Activated T-helper 1 cell treated with anti-CD3 and anti-CD28 coated beads, Interleukin-2, amount 50 U/mL, for 16 hours (primary cell): ENCODE measurements at regions not wholly inside any gene's neighbourhood (a gene's known extent, or its start where the extent isn't known, plus 50 kb on each side); places are given as distances from the start of the nearest gene placed in this dataset.

Experiments
- DNase-seq, 2 donors: peaks; one replicate each; pipeline ENCODE4 v3.0.0-alpha.2; 2020; ENCODE audit warnings: low read depth in 1 of 2, low spot score in 1 of 2

GRCh38 chr6:167643223-167643622, 183.5 kb upstream of the AFDN start:
- DNase-seq: no peak

GRCh38 chr6:167643716-167644115, 183.0 kb upstream of the AFDN start:
- no peak for DNase-seq

GRCh38 chr6:167644412-167645132, 182.1 kb upstream of the AFDN start:
- DNase-seq: no peak

DNA sequence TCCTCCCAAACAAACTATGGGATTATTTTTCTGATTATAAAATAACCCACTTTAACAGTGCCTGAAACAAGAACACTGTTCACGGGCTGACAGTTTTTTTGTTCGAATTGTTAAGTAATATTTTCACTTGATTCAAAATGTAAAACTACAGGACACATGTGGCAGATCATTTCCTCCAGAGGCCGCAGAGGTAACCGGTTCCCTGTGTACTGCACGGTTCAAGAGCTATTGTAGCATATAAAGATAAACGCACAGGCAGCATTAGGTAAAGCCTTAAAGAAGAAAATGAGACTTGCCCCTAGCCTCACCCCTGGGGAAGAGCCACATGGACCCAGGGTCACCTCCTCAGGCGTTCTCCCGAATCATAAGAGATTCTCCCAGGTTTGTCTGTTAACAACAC, 181.3 kb upstream of the AFDN start:
- DNase-seq: no peak

DNA sequence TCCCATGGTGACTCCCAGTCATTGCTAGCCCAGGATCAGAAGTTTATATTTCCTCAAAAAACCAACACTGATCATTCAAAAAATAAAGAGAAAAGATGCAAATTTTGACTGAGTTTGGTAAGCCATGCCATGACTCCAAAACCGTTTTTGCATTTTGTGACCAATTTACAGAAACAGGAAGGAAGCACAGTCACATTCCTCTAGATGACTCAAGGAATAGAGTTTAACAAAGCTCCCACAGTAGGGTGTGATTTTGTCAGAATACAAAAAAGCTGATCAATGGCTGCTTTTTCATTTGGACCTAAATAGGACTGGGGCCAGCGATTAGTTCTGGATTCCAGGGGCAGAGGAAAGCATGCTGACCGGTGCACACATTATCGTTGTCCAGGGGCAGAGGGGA, 179.4 kb upstream of the AFDN start:
- no peak for DNase-seq

- DNase-seq: no peak
Measured at GRCh38 chr6:167647737-167648470, 178.8 kb upstream of the AFDN start.

DNA sequence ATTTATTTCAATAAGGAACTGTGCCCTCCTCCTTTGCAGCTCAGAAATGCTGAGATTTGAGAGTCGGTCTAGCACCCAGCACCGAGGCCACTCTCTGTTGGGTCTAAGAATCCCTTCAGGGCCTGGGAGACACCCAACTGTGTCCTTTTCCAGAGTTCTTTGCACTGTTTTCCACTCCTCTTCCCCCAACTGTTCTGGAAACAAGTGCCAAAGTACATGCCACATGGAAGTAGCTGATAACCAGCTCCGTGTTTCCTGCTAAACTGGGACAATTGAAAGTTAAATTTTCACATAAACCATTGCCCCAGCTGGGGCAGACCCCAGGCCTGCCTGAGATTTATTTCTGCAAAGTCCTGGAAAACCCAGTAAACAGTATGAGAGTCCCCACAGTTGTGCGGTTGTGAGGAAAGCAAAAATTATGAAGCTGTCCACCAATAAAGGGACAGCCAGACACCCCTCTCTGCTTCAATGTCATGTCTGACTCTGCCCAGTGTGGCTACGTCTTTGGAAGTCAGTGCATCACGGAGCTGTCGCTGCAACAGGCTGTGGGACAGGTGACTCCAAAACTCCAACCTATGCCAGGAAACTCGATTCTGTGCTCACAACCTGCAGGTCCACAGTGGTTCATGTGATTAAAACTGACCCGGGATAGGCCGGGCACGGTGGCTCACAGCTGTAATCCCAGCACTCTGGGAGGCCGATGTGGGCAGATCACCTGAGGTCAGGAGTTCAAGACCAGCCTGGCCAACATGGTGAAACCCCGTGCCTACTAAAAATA, 178.0 kb upstream of the AFDN start:
- no peak for DNase-seq

GRCh38 chr6:167649476-167649875, 177.2 kb upstream of the AFDN start:
- no peak for DNase-seq

- DNase-seq: no peak
Measured at GRCh38 chr6:167650730-167651317, 175.9 kb upstream of the AFDN start.

GRCh38 chr6:167651318-167652041, 175.2 kb upstream of the AFDN start:
- no peak for DNase-seq

DNA sequence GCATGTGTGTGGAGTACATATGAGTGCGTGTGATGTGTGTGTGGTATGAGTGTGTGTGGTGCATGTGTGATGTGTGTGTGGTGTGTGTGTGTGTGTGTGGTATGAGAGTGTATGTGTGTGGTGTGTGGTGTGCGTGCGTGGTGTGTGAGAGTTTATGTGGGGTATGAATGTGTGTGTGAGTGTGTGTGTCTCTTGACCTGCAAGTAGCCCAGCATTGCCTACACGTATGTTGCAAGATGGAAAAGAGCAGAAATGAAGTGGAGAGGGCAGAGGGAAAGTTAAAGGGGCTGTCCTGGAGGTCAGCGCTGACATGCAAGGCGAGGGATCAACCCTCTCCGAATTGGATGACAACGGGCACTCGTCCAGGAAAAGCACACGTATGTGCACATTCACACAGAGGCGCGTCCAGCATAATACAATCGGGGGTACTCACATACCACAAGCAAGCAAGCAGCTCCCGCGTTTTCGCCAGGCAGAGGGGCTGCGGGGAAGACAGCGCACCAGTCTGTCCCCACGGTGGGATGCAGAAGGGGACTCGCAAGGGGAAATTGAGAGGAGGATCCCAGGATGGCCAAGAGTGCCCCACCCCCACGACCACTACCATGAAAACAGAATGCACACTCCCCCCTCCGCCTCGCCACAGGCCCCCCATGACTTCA, 174.5 kb upstream of the AFDN start:
- DNase-seq: no peak

GRCh38 chr6:167652701-167653095, 174.0 kb upstream of the AFDN start:
- DNase-seq: no peak

- no peak for DNase-seq
Measured at GRCh38 chr6:167653561-167653960, 173.2 kb upstream of the AFDN start.

- no peak for DNase-seq
Measured at GRCh38 chr6:167654389-167654788, 172.3 kb upstream of the AFDN start.

- DNase-seq: no peak
Measured at GRCh38 chr6:167655174-167655821, 171.4 kb upstream of the AFDN start.

DNA sequence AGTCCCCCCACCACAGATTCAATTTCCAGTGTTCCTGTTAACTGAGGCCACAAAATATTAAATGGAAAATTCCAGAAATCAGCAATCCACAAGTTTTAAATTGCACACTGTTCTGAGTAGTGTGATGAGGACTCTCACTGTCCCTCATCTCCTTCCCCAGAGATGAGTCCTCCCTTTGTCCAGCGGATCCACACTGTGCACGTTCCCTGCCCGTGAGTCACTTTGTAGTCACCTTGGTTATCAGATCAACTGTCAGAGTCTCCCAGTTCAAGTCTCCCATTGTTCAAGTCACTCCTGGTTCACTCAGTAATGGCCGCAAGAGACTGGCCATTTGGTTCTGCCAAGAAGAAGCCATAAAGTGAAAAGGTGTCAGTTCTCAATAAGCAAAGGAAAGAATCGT, 168.6 kb upstream of the AFDN start:
- DNase-seq: no peak

- DNase-seq: no peak
Measured at GRCh38 chr6:167659046-167659445, 167.7 kb upstream of the AFDN start.

DNA sequence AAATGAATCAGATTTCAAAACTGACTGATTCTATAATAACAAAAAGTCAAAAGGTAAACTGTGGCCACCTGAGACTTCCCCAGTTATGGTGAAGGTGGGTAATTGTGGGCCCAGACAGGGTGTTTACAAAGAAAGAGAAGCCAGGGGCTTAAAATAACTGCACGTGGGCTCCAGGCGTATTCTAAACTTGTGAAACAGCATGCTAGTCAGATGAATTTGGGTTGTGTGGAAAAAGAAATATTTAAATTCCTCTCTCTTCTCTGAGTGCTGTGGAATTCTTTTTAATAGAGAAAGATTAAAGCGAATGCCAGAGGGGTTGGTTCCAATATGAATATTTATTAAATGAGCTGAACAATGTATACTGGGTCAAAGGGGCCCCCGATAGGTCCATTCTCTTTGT, 166.3 kb upstream of the AFDN start:
- DNase-seq: no peak

- no peak for DNase-seq
Measured at GRCh38 chr6:167660944-167661551, 165.7 kb upstream of the AFDN start.
